Cardiac fibroblast (primary cell): ENCODE measurements at regions not wholly inside any gene's neighbourhood (a gene's known extent, or its start where the extent isn't known, plus 50 kb on each side); places are given as distances from the start of the nearest gene placed in this dataset.
A peak's percentile ranks its signal among the peaks of the same experiment; 100 is the strongest.

Experiments used
- DNase-seq, 2 donors: peaks; one replicate each; pipeline versions ENCODE4 v3.0.0 to v3.0.0-alpha.2; 2010; ENCODE audit warnings: low read depth in 2 of 2
- H3K4me3 ChIP-seq, 2 donors: replicated peaks in 1 of 2; 1 replicate in 1 of 2; 2 replicates in 1 of 2; pipeline ENCODE4 v1.5.1; 2011; ENCODE audit warnings: low read depth in 2 of 2, low read length in 2 of 2, mild to moderate bottlenecking in 2 of 2, moderate library complexity in 1 of 2
- TF ChIP-seq, protein P1 (sequence below): IDR thresholded peaks from one replicate; pipeline ENCODE4 v1.5.1; 2011; ENCODE audit warnings: low read depth, mild to moderate bottlenecking, low read length, inconsistent platforms

DNA sequence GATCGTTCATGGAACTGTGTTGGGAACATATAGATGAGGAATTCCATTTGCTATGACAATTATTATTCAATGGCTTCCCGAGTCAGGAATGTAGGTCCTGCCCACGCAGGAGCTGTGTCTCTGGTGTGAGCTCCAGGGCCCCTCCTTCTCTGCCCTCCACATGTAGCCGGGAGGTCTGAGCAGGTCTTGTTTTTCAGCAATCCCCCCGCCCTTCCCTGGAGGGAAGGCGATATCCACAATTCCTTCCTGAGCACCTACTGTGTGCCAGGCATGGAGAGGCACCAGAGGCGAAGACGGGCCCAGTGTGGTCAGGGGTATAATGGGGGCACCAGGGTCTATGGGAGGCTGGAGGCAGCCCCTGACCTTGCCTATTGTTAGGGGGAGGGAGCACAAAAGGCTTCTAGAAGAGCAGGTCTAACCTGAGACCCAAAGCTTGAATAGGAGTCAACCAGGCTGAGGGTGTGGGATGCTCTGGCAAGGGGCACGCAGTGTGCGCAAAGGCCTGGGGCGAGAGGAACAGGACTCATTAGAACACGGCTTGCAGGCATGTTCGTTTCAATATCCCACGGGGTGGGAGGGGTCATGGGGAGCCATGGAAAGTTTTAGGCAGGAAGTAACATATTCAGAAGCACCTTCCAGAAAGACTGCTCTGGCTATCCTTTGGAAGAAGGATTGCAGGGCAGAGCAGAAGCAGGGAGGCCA, 154.9 kb downstream of the C9orf50 start:
- H3K4me3 ChIP-seq, result no peak overlapping the region
- DNase-seq, result no peak
- TF ChIP-seq, protein P1, sequence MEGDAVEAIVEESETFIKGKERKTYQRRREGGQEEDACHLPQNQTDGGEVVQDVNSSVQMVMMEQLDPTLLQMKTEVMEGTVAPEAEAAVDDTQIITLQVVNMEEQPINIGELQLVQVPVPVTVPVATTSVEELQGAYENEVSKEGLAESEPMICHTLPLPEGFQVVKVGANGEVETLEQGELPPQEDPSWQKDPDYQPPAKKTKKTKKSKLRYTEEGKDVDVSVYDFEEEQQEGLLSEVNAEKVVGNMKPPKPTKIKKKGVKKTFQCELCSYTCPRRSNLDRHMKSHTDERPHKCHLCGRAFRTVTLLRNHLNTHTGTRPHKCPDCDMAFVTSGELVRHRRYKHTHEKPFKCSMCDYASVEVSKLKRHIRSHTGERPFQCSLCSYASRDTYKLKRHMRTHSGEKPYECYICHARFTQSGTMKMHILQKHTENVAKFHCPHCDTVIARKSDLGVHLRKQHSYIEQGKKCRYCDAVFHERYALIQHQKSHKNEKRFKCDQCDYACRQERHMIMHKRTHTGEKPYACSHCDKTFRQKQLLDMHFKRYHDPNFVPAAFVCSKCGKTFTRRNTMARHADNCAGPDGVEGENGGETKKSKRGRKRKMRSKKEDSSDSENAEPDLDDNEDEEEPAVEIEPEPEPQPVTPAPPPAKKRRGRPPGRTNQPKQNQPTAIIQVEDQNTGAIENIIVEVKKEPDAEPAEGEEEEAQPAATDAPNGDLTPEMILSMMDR, result no peak

DNA sequence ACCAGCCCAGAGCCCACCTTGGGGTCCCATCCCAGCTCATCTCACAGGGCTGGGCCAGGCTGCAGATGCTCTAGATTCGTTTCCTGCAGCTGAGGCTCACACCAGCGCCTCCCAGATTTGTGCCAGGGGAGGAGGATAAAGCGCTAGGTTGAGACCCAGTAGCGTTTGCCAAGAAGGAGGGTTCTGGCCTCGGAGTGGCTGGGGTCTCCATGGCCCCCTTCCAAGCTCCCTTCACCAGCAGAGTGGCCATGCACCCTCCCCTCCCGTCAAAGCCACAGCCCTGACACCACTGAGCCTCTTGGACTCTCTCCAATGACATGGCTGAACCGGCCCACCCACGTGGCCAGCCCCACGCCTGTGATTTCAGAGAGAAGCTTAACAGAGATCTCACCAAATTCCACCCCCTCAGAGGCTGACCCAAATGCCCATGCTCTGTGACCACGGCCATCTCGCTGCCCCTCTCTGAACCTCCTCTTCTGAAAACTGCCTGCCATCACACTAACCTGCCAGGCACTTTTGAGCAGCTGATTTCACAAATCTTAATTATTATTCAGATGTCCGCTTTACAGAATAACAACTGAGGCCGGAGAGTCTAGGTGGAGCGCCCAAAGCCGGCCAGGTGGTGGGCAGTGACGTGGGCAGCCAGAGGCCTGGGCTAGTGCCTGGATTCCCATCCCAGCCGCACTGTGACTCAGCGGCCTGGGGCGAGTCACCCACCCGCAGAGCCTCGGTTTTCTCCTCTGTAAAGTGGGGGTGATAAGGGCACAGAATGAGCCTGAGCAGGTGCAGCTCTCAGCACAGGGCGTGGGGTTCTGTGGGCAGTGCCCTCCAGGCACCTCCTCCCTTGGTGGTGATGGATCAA, 155.7 kb downstream of the C9orf50 start:
- H3K4me3 ChIP-seq, result no peak overlapping the region
- TF ChIP-seq, protein P1, result no peak
- DNase-seq, result peak; percentile 43 to 65

DNA sequence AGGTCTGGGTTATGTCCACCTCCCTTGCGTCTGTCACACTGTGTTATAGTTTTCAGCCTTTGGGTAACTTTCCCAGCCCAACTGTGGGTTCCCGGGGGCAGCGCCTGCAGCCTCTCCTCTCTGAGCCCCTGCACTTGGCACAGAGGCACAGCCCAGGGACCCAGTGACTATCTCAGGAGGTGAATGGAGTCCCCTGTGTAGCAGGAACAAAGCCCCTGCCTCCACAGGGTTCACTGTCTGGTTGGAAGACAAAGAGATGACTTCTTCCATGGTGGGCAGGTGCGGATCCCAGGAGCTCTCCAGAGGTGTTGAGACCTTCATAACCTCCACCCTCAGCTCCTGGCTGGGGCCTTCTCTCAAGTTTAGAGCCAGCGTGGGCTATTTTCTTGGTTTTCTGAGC, 156.9 kb downstream of the C9orf50 start:
- H3K4me3 ChIP-seq, result no peak overlapping the region
- TF ChIP-seq, protein P1, result no peak
- DNase-seq, result no peak

DNA sequence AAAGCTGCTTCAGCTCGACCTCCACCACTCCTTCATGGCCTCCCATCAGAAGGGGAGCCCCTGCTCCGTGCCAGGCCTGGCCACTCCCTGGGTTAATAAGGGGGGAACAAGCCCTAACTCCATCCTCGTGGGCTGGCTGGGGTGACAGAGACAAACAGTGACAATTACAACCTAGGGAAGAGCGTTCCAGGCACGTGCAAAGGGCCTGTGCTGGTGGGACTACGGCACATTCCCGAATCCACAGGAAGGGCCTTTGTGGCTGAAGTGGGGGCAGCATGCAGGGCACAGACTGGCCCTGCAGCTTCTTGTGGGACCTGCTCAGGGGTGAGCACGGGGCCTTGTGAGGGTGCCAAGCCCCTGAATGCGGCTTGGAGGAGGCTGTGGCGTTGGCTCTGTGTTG, 157.4 kb downstream of the C9orf50 start:
- DNase-seq, result no peak
- TF ChIP-seq, protein P1, result no peak
- H3K4me3 ChIP-seq, result no peak overlapping the region

DNA sequence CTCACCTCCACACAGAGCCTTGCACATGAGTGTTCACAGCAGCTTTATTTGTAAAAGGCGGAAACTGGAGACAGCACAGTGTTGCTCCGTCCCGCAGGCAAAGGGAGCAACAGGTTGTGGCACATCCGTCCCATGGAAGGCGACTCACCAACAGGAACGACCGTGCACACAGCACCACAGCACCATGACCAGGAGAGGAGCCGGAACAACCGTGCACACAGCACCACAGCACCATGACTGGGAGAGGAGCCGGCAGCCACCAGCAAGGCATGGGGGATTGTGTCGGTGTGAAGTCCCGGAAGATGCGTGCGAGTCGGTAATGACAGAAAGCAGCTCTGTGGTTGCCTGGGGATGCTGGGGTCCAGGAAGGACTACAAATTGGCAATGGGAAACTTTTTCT, 158.5 kb downstream of the C9orf50 start:
- no peak for DNase-seq
- TF ChIP-seq, protein P1, result no peak

DNA sequence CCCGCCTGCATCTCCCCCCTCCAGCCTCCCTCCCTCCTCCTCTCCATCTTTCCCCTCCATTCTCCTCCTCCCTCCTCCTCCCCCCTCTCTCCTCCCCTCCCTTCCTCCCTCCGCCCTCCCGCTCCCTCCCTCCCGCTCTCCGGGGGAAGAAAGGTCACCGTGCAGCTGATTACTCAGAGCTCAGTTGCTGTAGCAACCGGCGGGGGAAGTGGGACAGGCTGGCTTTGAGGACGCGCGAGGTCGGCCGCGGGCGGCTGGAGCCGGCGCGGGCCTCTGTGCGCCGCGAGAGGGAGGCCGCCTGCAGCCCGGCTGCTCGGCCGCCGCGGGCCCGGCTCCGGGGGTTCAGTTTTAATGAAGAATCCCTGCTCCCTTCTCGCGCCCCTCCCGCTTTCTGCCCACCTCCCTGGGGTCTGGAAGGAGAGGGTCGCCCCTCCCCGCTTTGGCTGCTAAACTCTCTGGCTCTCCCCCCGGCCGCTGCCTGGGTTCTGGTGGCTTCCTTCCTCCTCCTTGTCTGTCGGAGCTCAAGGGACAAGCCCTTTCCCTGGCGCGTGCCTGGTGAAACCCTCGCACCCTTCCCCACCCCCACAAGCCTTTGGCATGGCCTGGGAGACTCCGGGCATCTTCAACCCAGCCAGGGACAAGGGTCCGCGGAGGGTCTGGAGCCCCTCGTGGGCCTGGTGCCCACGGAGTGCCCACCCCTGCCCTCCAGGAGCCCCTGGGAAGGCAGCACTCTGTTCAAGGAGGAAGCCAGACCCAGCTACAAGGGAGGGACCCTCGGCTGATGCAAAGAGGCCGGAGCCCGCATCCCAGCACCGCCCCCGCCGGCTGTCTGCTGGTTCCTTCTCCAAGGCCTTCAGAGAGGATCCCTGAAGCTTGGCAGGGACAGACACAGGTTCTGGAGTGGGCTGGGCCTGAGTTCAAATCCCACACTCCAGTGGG, 160.3 kb downstream of the C9orf50 start:
- DNase-seq, result peak; percentile 98 to 99
- H3K4me3 ChIP-seq, result peak overlapping the region; percentile 27 to 40
- TF ChIP-seq, protein P1, result peak; percentile 3

More for the DNA sequence above, 158.5 kb downstream of the C9orf50 start:
- no peak overlapping the region for H3K4me3 ChIP-seq
